ENCODE measurements at regions not wholly inside any gene's neighbourhood (a gene's known extent, or its start where the extent isn't known, plus 50 kb on each side); places are given as distances from the start of the nearest gene placed in this dataset.
"Not testable (repeated sequence)": the region's sequence is repeated elsewhere in the genome, so short reads cannot be mapped to it uniquely, and the experiment has no call there.

- ATAC-seq (replicated peaks; ENCODE audit: extremely low read depth, poor library complexity, severe bottlenecking), result no peak
- Mint-ChIP-seq H3K9me3 (peaks cover 13% of the 10 kb centered on the region), H3K27ac (ENCODE audit: low read depth) (no peak overlapping the region), H3K4me1 (no peaks in the 10 kb centered on the region), H3K27me3 (peaks cover 24% of the 10 kb centered on the region), H3K4me3 (no peak overlapping the region), H3K36me3 (ENCODE audit: insufficient read depth) (no peaks in the 10 kb centered on the region)
- DNase-seq (ENCODE audit: low spot score in 2 of 2), result no peak
Measured at GRCh38 chr18:75864816-75865215, 437.3 kb upstream of the SMIM21 start.

DNA sequence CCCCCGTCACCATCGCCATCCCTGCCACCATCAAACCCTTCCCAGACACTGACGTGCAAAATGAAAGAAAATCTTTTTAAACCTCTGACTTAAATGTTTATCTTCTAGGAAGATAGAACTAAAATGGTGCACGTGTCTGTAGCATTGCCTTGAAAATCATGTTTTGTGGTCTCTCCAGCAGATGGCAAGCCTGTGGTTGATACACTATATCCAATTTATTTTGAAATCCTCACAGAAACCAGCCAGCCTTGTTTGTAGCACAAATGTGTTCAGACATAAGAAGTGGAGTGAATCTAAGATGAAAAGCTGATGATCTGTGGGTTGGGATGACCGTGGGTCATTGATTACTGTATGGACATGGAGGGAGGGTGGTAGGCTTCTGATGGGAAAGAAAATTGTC is 436.2 kb upstream of the SMIM21 start:
- Mint-ChIP-seq H3K4me3 (no peak overlapping the region), H3K4me1 (no peaks in the 10 kb centered on the region), H3K9me3 (peaks cover 17% of the 10 kb centered on the region), H3K27ac (ENCODE audit: low read depth) (no peak overlapping the region), H3K36me3 (ENCODE audit: insufficient read depth) (peaks cover 2% of the 10 kb centered on the region), H3K27me3 (peaks cover 29% of the 10 kb centered on the region)
- ATAC-seq (replicated peaks; ENCODE audit: extremely low read depth, poor library complexity, severe bottlenecking) (no peak), DNase-seq (ENCODE audit: low spot score in 2 of 2) (no peak)

DNA sequence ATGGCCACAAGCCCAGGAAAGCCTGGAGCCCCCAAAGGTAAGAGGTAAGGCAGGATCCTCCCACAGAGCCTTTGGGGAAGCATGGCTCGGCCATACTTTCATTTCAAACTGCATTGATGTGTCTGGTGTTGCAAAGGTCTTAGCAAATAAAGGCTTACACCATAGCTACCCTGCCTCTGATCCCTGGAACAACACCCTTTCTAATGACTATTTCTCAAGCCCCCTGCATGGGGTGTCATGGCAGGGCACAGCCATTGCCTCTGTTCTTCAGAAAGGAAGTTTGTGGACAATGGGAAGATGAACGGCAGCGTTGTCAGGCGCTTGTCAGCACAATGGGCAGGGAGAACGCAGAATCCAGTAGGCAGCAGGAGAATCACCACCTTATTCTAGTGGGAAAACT is 435.0 kb upstream of the SMIM21 start:
- peaks cover 17% of the 10 kb centered on the region for H3K9me3 Mint-ChIP-seq
- H3K27me3 Mint-ChIP-seq, result peaks cover 29% of the 10 kb centered on the region
- no peak overlapping the region for H3K4me3 Mint-ChIP-seq
- H3K36me3 Mint-ChIP-seq (ENCODE audit: insufficient read depth), result peaks cover 2% of the 10 kb centered on the region
- ATAC-seq (replicated peaks; ENCODE audit: extremely low read depth, poor library complexity, severe bottlenecking) (no peak), DNase-seq (ENCODE audit: low spot score in 2 of 2) (no peak)
- no peak overlapping the region for H3K27ac Mint-ChIP-seq (ENCODE audit: low read depth)
- no peaks in the 10 kb centered on the region for H3K4me1 Mint-ChIP-seq

- peaks cover 2% of the 10 kb centered on the region for H3K36me3 Mint-ChIP-seq (ENCODE audit: insufficient read depth)
- no peak overlapping the region for H3K27ac Mint-ChIP-seq (ENCODE audit: low read depth)
- H3K4me3 Mint-ChIP-seq, result no peak overlapping the region
- ATAC-seq (replicated peaks; ENCODE audit: extremely low read depth, poor library complexity, severe bottlenecking) (no peak), DNase-seq (ENCODE audit: low spot score in 2 of 2) (no peak)
- peaks cover 29% of the 10 kb centered on the region for H3K27me3 Mint-ChIP-seq
- H3K9me3 Mint-ChIP-seq, result peaks cover 17% of the 10 kb centered on the region
- no peaks in the 10 kb centered on the region for H3K4me1 Mint-ChIP-seq
Measured at GRCh38 chr18:75860166-75860565, 432.7 kb upstream of the SMIM21 start.

DNA sequence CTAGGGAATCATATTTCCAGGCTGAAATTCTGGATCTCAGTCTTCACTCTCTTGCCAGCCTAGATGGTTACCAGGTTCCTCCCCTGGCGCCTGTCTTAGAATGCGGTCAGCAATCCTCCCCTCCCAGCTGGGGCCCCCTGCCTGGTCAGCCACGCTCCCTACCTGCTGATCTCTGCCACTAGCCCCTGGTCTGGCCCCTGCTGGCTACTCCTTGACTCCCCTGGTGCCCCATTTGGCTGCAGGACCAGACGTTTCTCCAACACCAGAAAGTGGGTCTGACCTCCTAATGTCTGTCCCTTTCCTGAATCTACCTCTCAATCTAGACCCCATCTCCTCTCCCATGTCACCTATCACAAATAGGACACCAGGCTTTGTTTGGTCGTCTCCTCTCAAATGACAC is 432.0 kb upstream of the SMIM21 start:
- Mint-ChIP-seq H3K27me3 (peaks cover 29% of the 10 kb centered on the region), H3K4me1 (no peaks in the 10 kb centered on the region), H3K36me3 (ENCODE audit: insufficient read depth) (peaks cover 2% of the 10 kb centered on the region), H3K4me3 (no peak overlapping the region), H3K9me3 (peaks cover 17% of the 10 kb centered on the region), H3K27ac (ENCODE audit: low read depth) (no peak overlapping the region)
- DNase-seq (ENCODE audit: low spot score in 2 of 2) (no peak), ATAC-seq (replicated peaks; ENCODE audit: extremely low read depth, poor library complexity, severe bottlenecking) (no peak)

GRCh38 chr18:75858754-75859153 is 431.3 kb upstream of the SMIM21 start:
- H3K27me3 Mint-ChIP-seq, result peaks cover 29% of the 10 kb centered on the region

GRCh38 chr18:75857558-75857957 is 430.1 kb upstream of the SMIM21 start:
- DNase-seq (ENCODE audit: low spot score in 2 of 2) (no peak), ATAC-seq (replicated peaks; ENCODE audit: extremely low read depth, poor library complexity, severe bottlenecking) (no peak)
- no peak overlapping the region for H3K27ac Mint-ChIP-seq (ENCODE audit: low read depth)
- no peak overlapping the region for H3K4me3 Mint-ChIP-seq
- peaks cover 2% of the 10 kb centered on the region for H3K36me3 Mint-ChIP-seq (ENCODE audit: insufficient read depth)
- peaks cover 29% of the 10 kb centered on the region for H3K27me3 Mint-ChIP-seq
- no peaks in the 10 kb centered on the region for H3K4me1 Mint-ChIP-seq
- H3K9me3 Mint-ChIP-seq, result peaks cover 17% of the 10 kb centered on the region

More at GRCh38 chr18:75858754-75859153, 431.3 kb upstream of the SMIM21 start:
- no peak overlapping the region for H3K27ac Mint-ChIP-seq (ENCODE audit: low read depth)
- DNase-seq (ENCODE audit: low spot score in 2 of 2) (no peak), ATAC-seq (replicated peaks; ENCODE audit: extremely low read depth, poor library complexity, severe bottlenecking) (no peak)
- peaks cover 2% of the 10 kb centered on the region for H3K36me3 Mint-ChIP-seq (ENCODE audit: insufficient read depth)
- peaks cover 17% of the 10 kb centered on the region for H3K9me3 Mint-ChIP-seq
- no peaks in the 10 kb centered on the region for H3K4me1 Mint-ChIP-seq
- no peak overlapping the region for H3K4me3 Mint-ChIP-seq

DNA sequence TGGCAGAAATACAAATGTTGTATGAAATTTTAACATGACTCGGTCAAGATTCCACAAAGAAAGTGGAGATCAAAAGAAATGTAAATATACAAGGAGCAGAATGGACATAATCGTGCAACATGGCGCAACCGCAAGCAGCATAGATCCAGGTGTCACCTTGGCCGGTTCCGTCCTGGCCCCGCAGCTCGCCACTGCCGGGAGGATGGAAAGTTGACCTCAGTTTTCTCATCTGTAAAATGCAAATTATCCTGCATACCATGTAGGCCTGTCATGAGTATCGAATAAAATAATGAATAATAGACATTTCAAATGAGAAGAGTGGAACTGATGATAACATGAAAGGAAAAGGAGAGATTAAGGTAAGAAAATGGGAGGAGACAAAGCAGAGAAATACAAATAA is 427.3 kb upstream of the SMIM21 start:
- H3K27ac Mint-ChIP-seq (ENCODE audit: low read depth), result no peak overlapping the region
- peaks cover 5% of the 10 kb centered on the region for H3K27me3 Mint-ChIP-seq
- peaks cover 4% of the 10 kb centered on the region for H3K9me3 Mint-ChIP-seq
- ATAC-seq (replicated peaks; ENCODE audit: extremely low read depth, poor library complexity, severe bottlenecking) (no peak), DNase-seq (ENCODE audit: low spot score in 2 of 2) (no peak)
- H3K4me3 Mint-ChIP-seq, result no peak overlapping the region
- H3K36me3 Mint-ChIP-seq (ENCODE audit: insufficient read depth), result peaks cover 2% of the 10 kb centered on the region
- H3K4me1 Mint-ChIP-seq, result no peaks in the 10 kb centered on the region

DNA sequence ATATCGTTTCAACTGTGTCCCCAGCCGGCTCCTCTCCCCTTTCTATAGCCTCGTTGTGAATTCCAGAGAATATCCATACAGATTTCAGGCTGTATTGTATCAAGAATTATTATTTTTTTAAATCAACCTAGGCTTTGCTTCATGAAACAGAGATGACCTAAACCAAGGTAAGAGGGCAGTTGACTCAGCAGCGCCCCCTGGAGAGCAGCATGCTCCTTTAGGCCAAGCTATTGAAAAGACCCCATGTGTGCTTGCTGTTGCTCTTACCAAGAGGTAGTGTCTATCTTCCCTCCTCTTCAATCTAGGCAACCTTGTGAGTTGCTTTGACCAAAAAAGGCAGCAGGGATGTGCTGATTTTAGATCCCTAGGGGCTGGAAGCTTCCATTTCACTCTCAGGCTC is 426.7 kb upstream of the SMIM21 start:
- H3K27ac Mint-ChIP-seq (ENCODE audit: low read depth), result no peak overlapping the region
- no peak for ATAC-seq (replicated peaks; ENCODE audit: extremely low read depth, poor library complexity, severe bottlenecking)
- DNase-seq (ENCODE audit: low spot score in 2 of 2), result no peak
- no peak overlapping the region for H3K4me3 Mint-ChIP-seq
- H3K27me3 Mint-ChIP-seq, result no peaks in the 10 kb centered on the region
- H3K9me3 Mint-ChIP-seq, result no peaks in the 10 kb centered on the region
- no peaks in the 10 kb centered on the region for H3K4me1 Mint-ChIP-seq
- no peaks in the 10 kb centered on the region for H3K36me3 Mint-ChIP-seq (ENCODE audit: insufficient read depth)

GRCh38 chr18:75846321-75846720 is 418.8 kb upstream of the SMIM21 start:
- ATAC-seq (replicated peaks; ENCODE audit: extremely low read depth, poor library complexity, severe bottlenecking) (no peak), DNase-seq (ENCODE audit: low spot score in 2 of 2) (no peak)
- H3K4me1 Mint-ChIP-seq, result no peaks in the 10 kb centered on the region
- H3K36me3 Mint-ChIP-seq (ENCODE audit: insufficient read depth), result no peaks in the 10 kb centered on the region
- H3K4me3 Mint-ChIP-seq, result no peak overlapping the region
- H3K27ac Mint-ChIP-seq (ENCODE audit: low read depth), result no peak overlapping the region
- no peaks in the 10 kb centered on the region for H3K27me3 Mint-ChIP-seq
- no peaks in the 10 kb centered on the region for H3K9me3 Mint-ChIP-seq

- no peak overlapping the region for H3K27ac Mint-ChIP-seq (ENCODE audit: low read depth)
- H3K9me3 Mint-ChIP-seq, result no peaks in the 10 kb centered on the region
- DNase-seq (ENCODE audit: low spot score in 2 of 2) (no peak), ATAC-seq (replicated peaks; ENCODE audit: extremely low read depth, poor library complexity, severe bottlenecking) (no peak)
- H3K27me3 Mint-ChIP-seq, result no peaks in the 10 kb centered on the region
- H3K36me3 Mint-ChIP-seq (ENCODE audit: insufficient read depth), result no peaks in the 10 kb centered on the region
- H3K4me3 Mint-ChIP-seq, result no peak overlapping the region
- no peaks in the 10 kb centered on the region for H3K4me1 Mint-ChIP-seq
Measured at GRCh38 chr18:75845413-75845812, 417.9 kb upstream of the SMIM21 start.

GRCh38 chr18:75844146-75844545 is 416.6 kb upstream of the SMIM21 start:
- DNase-seq (ENCODE audit: low spot score in 2 of 2) (no peak), ATAC-seq (replicated peaks; ENCODE audit: extremely low read depth, poor library complexity, severe bottlenecking) (no peak)
- no peak overlapping the region for H3K4me3 Mint-ChIP-seq
- H3K27ac Mint-ChIP-seq (ENCODE audit: low read depth), result no peak overlapping the region
- H3K27me3 Mint-ChIP-seq, result no peaks in the 10 kb centered on the region
- no peaks in the 10 kb centered on the region for H3K36me3 Mint-ChIP-seq (ENCODE audit: insufficient read depth)
- no peaks in the 10 kb centered on the region for H3K9me3 Mint-ChIP-seq
- no peaks in the 10 kb centered on the region for H3K4me1 Mint-ChIP-seq

GRCh38 chr18:75840131-75840530 is 412.6 kb upstream of the SMIM21 start:
- H3K9me3 Mint-ChIP-seq, result no peaks in the 10 kb centered on the region
- H3K27ac Mint-ChIP-seq (ENCODE audit: low read depth), result no peak overlapping the region
- DNase-seq (ENCODE audit: low spot score in 2 of 2) (no peak), ATAC-seq (replicated peaks; ENCODE audit: extremely low read depth, poor library complexity, severe bottlenecking) (no peak)
- H3K4me3 Mint-ChIP-seq, result no peak overlapping the region
- no peaks in the 10 kb centered on the region for H3K4me1 Mint-ChIP-seq
- no peaks in the 10 kb centered on the region for H3K27me3 Mint-ChIP-seq
- H3K36me3 Mint-ChIP-seq (ENCODE audit: insufficient read depth), result no peaks in the 10 kb centered on the region

DNA sequence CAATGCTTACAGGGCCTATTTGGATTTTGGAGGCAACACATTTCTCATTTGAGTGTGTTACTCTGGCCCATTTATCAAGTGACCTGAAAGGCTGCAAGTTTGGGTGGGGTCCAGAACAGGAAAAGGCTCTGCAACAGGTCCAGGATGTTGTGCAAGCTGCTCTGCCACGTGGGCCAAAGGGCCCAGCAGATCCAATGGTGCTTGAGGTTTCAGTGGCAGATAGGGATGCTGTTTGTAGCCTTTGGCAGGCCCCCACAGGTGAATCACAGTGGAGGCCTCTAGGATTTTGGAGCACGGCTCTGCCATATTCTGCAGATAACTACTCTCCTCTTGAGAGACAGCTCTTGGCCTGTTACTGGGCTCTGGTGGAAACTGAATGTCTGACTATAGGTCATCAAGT is 412.2 kb upstream of the SMIM21 start:
- not testable (repeated sequence) for H3K27me3 Mint-ChIP-seq; H3K27ac Mint-ChIP-seq (ENCODE audit: low read depth); H3K9me3 Mint-ChIP-seq; ATAC-seq (replicated peaks; ENCODE audit: extremely low read depth, poor library complexity, severe bottlenecking); DNase-seq (ENCODE audit: low spot score in 2 of 2); H3K36me3 Mint-ChIP-seq (ENCODE audit: insufficient read depth); H3K4me1 Mint-ChIP-seq; H3K4me3 Mint-ChIP-seq
